ENCODE measurements at regions not wholly inside any gene's neighbourhood (a gene's known extent, or its start where the extent isn't known, plus 50 kb on each side); places are given as distances from the start of the nearest gene placed in this dataset.

DNA sequence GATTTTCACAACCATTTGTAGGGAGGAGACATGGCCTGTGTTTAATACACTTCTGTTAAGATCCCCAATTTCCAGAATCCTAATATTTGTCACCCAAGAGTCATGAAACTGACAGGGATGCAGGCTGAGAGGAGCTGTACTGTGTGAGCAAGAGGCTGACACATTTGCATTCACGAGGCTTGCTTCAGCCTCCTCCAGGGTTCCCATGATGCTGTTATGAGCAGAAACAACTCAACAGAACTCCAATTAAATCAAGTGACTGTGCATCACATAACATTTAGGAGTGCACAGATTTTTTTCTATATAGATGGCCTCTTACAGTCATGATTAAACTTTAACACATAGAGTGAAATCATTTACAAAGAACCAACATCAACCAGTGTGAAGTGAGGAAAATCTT, 292.3 kb upstream of the STT3B start:
- TF ChIP-seq, protein P1, sequence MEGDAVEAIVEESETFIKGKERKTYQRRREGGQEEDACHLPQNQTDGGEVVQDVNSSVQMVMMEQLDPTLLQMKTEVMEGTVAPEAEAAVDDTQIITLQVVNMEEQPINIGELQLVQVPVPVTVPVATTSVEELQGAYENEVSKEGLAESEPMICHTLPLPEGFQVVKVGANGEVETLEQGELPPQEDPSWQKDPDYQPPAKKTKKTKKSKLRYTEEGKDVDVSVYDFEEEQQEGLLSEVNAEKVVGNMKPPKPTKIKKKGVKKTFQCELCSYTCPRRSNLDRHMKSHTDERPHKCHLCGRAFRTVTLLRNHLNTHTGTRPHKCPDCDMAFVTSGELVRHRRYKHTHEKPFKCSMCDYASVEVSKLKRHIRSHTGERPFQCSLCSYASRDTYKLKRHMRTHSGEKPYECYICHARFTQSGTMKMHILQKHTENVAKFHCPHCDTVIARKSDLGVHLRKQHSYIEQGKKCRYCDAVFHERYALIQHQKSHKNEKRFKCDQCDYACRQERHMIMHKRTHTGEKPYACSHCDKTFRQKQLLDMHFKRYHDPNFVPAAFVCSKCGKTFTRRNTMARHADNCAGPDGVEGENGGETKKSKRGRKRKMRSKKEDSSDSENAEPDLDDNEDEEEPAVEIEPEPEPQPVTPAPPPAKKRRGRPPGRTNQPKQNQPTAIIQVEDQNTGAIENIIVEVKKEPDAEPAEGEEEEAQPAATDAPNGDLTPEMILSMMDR (conservative IDR thresholded peaks at IDR 0.05; ENCODE audit: low read depth, low read length): no peak
- no peak for TF ChIP-seq RCOR1 (IDR thresholded peaks at IDR 0.05; ENCODE audit: insufficient replicate concordance, low read length)

Data from IMR-90 (cell line).